GM10248 (cell line): ENCODE measurements at regions not wholly inside any gene's neighbourhood (a gene's known extent, or its start where the extent isn't known, plus 50 kb on each side); places are given as distances from the start of the nearest gene placed in this dataset.

ENCODE experiments used
- CTCF ChIA-PET: fragments of 300-600 bp; sonication (Branson Sonifier 250); formaldehyde crosslinking; extraction: SDS; loops from one replicate; lab custom pipeline; 2021; ENCODE audit warnings: antibody characterized with exemption; lab: Yijun Ruan, JAX
- POLR2A ChIA-PET: fragments of 350-650 bp; sonication (Branson Sonifier 250); formaldehyde crosslinking; extraction: SDS; loops from one replicate; lab custom pipeline; 2020; ENCODE audit warnings: antibody characterized with exemption; lab: Yijun Ruan, JAX
- DNase-seq: peaks from one replicate; pipeline ENCODE4 v3.0.0; 2012; ENCODE audit errors: extremely low spot score
- TF ChIP-seq, protein P1 (sequence below): IDR thresholded peaks from 2 replicates; pipeline ENCODE4 v1.5.1; 2012; ENCODE audit warnings: mild to moderate bottlenecking, low read depth; ENCODE audit errors: extremely low read depth, missing control alignments, control extremely low read depth

DNA sequence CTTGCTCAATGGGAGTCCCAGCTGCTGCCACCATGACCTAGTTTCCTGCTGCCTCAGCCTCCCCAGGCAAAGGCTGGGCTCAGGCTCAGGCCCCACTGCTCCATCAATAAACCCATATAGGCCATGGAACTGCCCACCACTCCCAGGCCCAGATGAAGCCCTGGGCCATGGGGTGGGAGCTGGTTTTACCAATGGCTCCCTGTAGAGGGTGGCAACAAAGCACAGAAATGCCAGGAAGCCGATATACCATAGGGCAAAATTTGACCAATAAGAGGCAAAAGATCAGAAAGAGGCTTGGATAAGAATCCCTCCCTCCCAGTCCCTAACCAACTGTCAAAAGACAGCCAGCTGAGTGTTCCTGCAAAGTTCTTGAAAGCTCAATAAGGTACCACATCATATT lies 101.8 kb upstream of the DOCK1 start:
- POLR2A ChIA-PET, result no interaction called here
- CTCF ChIA-PET, result no interaction called here
- TF ChIP-seq, protein P1, sequence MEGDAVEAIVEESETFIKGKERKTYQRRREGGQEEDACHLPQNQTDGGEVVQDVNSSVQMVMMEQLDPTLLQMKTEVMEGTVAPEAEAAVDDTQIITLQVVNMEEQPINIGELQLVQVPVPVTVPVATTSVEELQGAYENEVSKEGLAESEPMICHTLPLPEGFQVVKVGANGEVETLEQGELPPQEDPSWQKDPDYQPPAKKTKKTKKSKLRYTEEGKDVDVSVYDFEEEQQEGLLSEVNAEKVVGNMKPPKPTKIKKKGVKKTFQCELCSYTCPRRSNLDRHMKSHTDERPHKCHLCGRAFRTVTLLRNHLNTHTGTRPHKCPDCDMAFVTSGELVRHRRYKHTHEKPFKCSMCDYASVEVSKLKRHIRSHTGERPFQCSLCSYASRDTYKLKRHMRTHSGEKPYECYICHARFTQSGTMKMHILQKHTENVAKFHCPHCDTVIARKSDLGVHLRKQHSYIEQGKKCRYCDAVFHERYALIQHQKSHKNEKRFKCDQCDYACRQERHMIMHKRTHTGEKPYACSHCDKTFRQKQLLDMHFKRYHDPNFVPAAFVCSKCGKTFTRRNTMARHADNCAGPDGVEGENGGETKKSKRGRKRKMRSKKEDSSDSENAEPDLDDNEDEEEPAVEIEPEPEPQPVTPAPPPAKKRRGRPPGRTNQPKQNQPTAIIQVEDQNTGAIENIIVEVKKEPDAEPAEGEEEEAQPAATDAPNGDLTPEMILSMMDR, result no peak
- DNase-seq, result no peak

DNA sequence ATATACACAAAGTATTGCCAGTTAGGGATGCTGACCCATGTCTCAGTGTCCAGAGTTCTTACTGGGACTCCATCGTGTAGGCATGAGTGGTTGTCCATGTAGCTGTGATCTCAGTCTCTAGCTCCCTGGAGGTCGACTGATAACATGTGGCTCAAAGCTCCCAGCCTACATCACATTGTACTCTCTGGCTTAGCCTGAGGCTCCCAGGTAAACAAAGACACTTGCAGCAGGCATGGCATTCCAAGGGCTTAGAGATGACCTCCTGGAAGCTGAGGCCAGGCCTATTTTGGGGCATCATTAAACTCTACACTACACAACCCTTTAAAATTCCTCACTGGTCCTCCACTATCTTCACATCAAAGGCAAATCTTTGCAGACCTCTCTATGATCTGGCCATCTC lies 100.8 kb upstream of the DOCK1 start:
- DNase-seq, result no peak
- TF ChIP-seq, protein P1, result no peak
- CTCF ChIA-PET, result interaction anchor here (0.6 to 1.3 kb wide), 2 partner anchors 9 to 39 kb away, joined by 3 read pairs; no protein-coding TSS in a partner anchor

DNA sequence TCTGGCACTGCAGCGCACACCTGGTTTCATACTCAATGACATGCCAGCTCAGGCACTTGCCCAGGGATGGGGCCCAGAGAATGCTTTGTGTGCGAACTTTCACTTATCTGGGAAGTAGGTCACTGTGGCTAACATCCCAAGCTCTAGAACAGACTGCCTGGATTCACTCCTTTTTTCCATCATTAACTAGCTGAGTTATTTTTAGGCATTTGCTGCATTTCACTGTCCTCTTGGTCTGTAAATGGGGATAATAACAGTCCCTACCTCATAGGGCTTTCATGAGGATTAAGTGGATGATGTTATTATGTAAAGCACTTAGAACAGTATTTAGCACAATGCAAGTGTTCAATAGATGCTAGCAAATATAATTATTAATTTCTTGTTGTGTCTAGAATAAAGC lies 98.7 kb upstream of the DOCK1 start:
- CTCF ChIA-PET, result no interaction called here
- TF ChIP-seq, protein P1, result no peak

More for the DNA sequence above, 100.8 kb upstream of the DOCK1 start:
- POLR2A ChIA-PET, result no interaction called here

DNA sequence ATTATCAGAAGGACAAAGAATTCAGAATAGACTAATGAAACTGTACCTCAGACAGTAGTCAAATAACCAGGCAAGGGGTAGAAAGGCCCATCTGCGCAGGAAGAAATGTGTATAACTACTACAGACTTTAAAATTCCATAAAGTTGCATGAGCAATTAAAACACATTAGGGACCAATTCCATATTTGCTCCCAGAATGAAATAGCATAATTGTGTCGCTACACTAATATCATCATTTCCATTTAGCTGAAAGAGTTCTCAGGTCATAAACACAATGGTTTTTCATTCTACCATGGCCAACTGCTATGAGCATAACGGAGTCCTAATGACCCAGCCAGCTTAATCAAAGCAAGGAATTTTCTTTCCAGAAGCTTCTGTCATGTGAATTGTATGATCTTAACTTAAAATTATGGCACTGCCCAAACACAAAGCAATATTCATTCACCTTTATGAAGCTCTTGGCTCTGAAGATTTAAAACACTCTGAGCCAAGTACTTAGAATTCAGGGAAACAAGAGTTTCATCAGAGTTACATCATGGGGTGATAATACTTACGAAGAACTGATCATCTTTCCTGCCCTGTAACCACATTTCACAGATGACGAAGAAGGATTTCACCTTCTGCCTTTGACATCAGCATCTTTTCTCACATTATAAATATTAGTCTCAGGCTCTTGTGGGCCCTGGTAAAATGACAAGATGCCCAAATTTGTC lies 98.1 kb upstream of the DOCK1 start:
- ChIA-PET POLR2A (no interaction called here), CTCF (no interaction called here)
- DNase-seq, result no peak
- TF ChIP-seq, protein P1, result no peak

More for the DNA sequence above, 98.7 kb upstream of the DOCK1 start:
- DNase-seq, result no peak
- POLR2A ChIA-PET, result no interaction called here

DNA sequence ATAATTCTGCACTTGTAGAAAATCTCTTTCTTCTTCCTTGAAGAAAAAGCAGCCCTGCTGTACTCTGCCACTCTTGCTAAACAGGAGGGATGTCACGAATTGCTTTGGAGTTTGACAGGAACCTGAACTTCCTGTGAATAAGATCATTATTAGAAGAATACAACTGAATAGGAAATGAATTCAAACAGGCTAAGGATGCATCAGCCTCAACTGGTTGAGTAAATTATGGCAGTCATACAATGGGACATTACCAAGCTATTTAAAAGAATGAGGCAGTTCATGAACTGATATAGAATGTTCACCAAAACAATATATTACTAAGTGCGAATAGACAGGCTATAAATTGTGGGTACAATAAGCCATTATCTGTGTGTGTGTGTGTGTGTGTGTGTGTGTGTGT lies 97.1 kb upstream of the DOCK1 start:
- ChIA-PET POLR2A (no interaction called here), CTCF (no interaction called here)
- TF ChIP-seq, protein P1, result no peak
- no peak for DNase-seq

DNA sequence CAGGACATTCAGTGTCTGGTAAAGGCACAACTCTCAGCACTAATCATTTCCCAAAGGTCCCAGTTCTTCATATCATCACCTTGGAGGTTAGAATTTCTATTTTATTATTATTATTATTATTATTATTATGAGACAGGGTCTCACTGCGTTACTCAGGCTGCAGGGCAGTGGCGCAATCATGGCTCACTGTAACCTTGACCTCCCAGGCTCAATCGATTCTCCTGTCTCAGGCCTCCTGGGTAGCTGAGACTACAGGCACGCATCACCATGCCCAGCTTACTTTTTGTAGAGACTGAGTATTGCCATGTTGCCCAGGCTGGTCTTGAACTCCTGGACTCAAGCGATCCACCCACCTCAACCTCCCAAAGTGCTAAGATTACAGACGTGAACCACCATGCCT lies 91.8 kb upstream of the DOCK1 start:
- POLR2A ChIA-PET, result no interaction called here
- TF ChIP-seq, protein P1, result no peak
- no peak for DNase-seq
- CTCF ChIA-PET, result no interaction called here

DNA sequence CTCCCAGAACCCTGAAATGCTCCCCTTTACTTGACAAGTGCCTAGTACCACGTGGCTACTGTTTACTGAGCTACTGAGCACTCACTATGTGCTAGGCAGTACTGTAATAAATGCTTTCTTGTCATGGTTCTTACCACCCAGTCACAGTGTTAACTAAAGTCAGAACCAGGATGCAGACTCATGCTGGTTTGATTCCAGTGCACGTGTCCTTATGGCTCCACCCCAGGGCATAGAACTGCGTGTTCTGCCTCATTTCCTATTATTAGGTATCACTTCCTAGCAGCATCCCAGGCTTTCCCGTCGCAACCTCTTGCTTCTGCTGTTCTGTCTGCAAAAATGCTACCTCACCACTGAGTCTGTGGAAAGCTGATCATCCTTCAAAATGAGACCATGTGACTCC lies 71.7 kb upstream of the DOCK1 start:
- POLR2A ChIA-PET, result no interaction called here
- TF ChIP-seq, protein P1, result no peak
- CTCF ChIA-PET, result interaction anchor here (1.3 kb wide), 1 partner anchor 11 kb away, joined by 6 read pairs; no protein-coding TSS in a partner anchor
- DNase-seq, result no peak
